ENCODE measurements at regions not wholly inside any gene's neighbourhood (a gene's known extent, or its start where the extent isn't known, plus 50 kb on each side); places are given as distances from the start of the nearest gene placed in this dataset.

DNA sequence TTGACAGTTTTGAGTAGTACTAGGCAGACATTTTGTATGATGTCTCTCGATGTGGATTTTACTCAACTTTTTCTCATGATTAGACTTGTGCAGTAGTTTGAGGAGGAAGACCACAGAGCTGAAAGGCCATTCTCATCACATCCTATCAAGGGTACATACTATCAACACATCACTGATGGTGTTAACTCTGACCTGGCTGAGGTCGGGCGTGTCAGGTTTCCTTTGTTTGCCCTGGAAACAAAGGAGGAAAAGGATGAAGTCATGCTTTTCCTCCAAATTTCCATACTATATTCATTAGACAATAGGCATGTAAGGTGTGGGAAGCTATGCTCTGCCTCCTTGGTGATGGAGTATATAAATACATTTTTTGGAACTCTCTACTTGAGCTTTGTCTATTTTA is 211.1 kb downstream of the DSEL start:
- H3K9me3 ChIP-seq (ENCODE audit: control extremely low read depth in 1 of 5, control insufficient read depth in 4 of 5, insufficient read depth in 2 of 5, low read depth in 1 of 5, low read length in 4 of 5), result peaks cover 1 to 13% (median 4%) of the 10 kb centered on the region in 5 experiments
- no peaks in the 10 kb centered on the region for H3K36me3 ChIP-seq (ENCODE audit: control insufficient read depth in 4 of 4, insufficient read depth in 4 of 4, low read length in 3 of 4)
- CTCF ChIA-PET, result no interaction called here
- H3K4me3 ChIP-seq (ENCODE audit: control insufficient read depth in 1 of 7, extremely low read depth in 1 of 7, insufficient read depth in 4 of 7, low read depth in 2 of 7, low read length in 6 of 7), result no peak overlapping the region
- no peaks in the 10 kb centered on the region for H3K27me3 ChIP-seq (replicated peaks in 2 of 5; ENCODE audit: control insufficient read depth in 4 of 5, insufficient read depth in 5 of 5, low read length in 4 of 5)
- POLR2A ChIA-PET, result no interaction called here
- no peaks in the 10 kb centered on the region for H3K4me1 ChIP-seq (ENCODE audit: control extremely low read depth in 1 of 4, control insufficient read depth in 4 of 4, insufficient read depth in 4 of 4, low read length in 3 of 4)
- no CpG with 5 or more reads among the region's 3 CpGs for WGBS (ENCODE audit: insufficient coverage)
- no peak for DNase-seq
- no peak overlapping the region for H3K27ac ChIP-seq (ENCODE audit: insufficient read depth in 1 of 2, low read depth in 1 of 2, low read length in 2 of 2, poor library complexity in 1 of 2, severe bottlenecking in 2 of 2)

- POLR2A ChIA-PET, result no interaction called here
- CTCF ChIA-PET, result no interaction called here
- WGBS (ENCODE audit: insufficient coverage), result no CpG with 5 or more reads among the region's 1 CpG
Observed at GRCh38 chr18:67302043-67302442, 214.5 kb downstream of the DSEL start.

DNA sequence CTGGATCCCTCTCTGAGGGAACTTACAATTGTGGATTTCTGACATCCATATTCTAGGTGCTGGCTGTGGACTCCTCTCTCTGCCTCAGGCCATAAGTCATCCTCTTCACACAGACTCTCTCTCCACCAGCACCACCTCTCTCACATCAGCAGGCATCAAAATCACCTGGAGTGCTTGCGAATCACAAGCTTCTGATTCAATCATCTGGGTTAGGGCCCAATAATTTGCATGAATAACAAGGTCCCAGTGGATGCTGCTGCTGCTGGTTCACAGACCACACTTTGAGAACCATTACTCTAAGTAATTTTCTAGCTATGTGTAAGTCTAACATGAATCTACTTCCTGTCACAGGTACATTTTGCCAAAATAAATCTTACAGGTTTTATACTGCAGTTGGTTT is 214.9 kb downstream of the DSEL start:
- Histone ChIP-seq H3K27ac (ENCODE audit: insufficient read depth in 1 of 2, low read depth in 1 of 2, low read length in 2 of 2, poor library complexity in 1 of 2, severe bottlenecking in 2 of 2) (no peak overlapping the region), H3K36me3 (ENCODE audit: control insufficient read depth in 4 of 4, insufficient read depth in 4 of 4, low read length in 3 of 4) (no peaks in the 10 kb centered on the region), H3K27me3 (replicated peaks in 2 of 5; ENCODE audit: control insufficient read depth in 4 of 5, insufficient read depth in 5 of 5, low read length in 4 of 5) (no peaks in the 10 kb centered on the region), H3K4me3 (ENCODE audit: control insufficient read depth in 1 of 7, extremely low read depth in 1 of 7, insufficient read depth in 4 of 7, low read depth in 2 of 7, low read length in 6 of 7) (no peak overlapping the region), H3K4me1 (ENCODE audit: control extremely low read depth in 1 of 4, control insufficient read depth in 4 of 4, insufficient read depth in 4 of 4, low read length in 3 of 4) (no peaks in the 10 kb centered on the region), H3K9me3 (ENCODE audit: control extremely low read depth in 1 of 5, control insufficient read depth in 4 of 5, insufficient read depth in 2 of 5, low read depth in 1 of 5, low read length in 4 of 5) (peaks cover 3 to 34% (median 9%) of the 10 kb centered on the region in 5 experiments)
- DNase-seq, result no peak
- WGBS (ENCODE audit: insufficient coverage), result no CpG with 5 or more reads among the region's 1 CpG
- POLR2A ChIA-PET, result no interaction called here
- CTCF ChIA-PET, result no interaction called here

More at GRCh38 chr18:67302043-67302442, 214.5 kb downstream of the DSEL start:
- Histone ChIP-seq H3K27me3 (replicated peaks in 2 of 5; ENCODE audit: control insufficient read depth in 4 of 5, insufficient read depth in 5 of 5, low read length in 4 of 5) (no peaks in the 10 kb centered on the region), H3K9me3 (ENCODE audit: control extremely low read depth in 1 of 5, control insufficient read depth in 4 of 5, insufficient read depth in 2 of 5, low read depth in 1 of 5, low read length in 4 of 5) (peaks cover 3 to 34% (median 9%) of the 10 kb centered on the region in 5 experiments), H3K4me3 (ENCODE audit: control insufficient read depth in 1 of 7, extremely low read depth in 1 of 7, insufficient read depth in 4 of 7, low read depth in 2 of 7, low read length in 6 of 7) (no peak overlapping the region), H3K36me3 (ENCODE audit: control insufficient read depth in 4 of 4, insufficient read depth in 4 of 4, low read length in 3 of 4) (no peaks in the 10 kb centered on the region), H3K27ac (ENCODE audit: insufficient read depth in 1 of 2, low read depth in 1 of 2, low read length in 2 of 2, poor library complexity in 1 of 2, severe bottlenecking in 2 of 2) (no peak overlapping the region), H3K4me1 (ENCODE audit: control extremely low read depth in 1 of 4, control insufficient read depth in 4 of 4, insufficient read depth in 4 of 4, low read length in 3 of 4) (no peaks in the 10 kb centered on the region)
- peak in 1 of 3 donors; percentile 26 for DNase-seq

DNA sequence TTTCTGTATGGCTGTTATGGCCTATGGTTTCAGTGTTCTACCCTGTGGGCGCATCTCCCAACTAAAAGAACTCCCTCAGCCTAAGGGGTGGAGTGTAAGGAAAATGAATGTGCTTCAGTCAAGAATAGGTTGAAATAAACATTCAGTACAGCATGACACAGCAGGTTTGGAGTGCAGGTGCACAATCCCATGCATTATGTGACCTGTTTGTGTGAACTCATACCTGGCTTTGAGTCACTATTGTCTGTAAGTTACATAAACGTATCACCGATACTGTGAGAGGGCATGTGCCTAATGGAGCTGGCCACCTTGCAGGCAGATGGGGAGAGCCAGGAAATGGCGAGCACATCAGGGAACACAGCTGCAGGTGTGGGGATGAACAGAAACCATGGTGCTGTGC is 216.0 kb downstream of the DSEL start:
- Histone ChIP-seq H3K9me3 (ENCODE audit: control extremely low read depth in 1 of 5, control insufficient read depth in 4 of 5, insufficient read depth in 2 of 5, low read depth in 1 of 5, low read length in 4 of 5) (peaks cover 3 to 34% (median 9%) of the 10 kb centered on the region in 5 experiments), H3K4me3 (ENCODE audit: control insufficient read depth in 1 of 7, extremely low read depth in 1 of 7, insufficient read depth in 4 of 7, low read depth in 2 of 7, low read length in 6 of 7) (no peak overlapping the region), H3K27me3 (replicated peaks in 2 of 5; ENCODE audit: control insufficient read depth in 4 of 5, insufficient read depth in 5 of 5, low read length in 4 of 5) (no peaks in the 10 kb centered on the region), H3K36me3 (ENCODE audit: control insufficient read depth in 4 of 4, insufficient read depth in 4 of 4, low read length in 3 of 4) (no peaks in the 10 kb centered on the region), H3K27ac (ENCODE audit: insufficient read depth in 1 of 2, low read depth in 1 of 2, low read length in 2 of 2, poor library complexity in 1 of 2, severe bottlenecking in 2 of 2) (no peak overlapping the region), H3K4me1 (ENCODE audit: control extremely low read depth in 1 of 4, control insufficient read depth in 4 of 4, insufficient read depth in 4 of 4, low read length in 3 of 4) (no peaks in the 10 kb centered on the region)
- 97% methylated on average over 3 of the region's 4 CpGs for WGBS (ENCODE audit: insufficient coverage)
- peak; percentile 36 to 75 (median 69) for DNase-seq
- ChIA-PET CTCF (no interaction called here), POLR2A (no interaction called here)

DNA sequence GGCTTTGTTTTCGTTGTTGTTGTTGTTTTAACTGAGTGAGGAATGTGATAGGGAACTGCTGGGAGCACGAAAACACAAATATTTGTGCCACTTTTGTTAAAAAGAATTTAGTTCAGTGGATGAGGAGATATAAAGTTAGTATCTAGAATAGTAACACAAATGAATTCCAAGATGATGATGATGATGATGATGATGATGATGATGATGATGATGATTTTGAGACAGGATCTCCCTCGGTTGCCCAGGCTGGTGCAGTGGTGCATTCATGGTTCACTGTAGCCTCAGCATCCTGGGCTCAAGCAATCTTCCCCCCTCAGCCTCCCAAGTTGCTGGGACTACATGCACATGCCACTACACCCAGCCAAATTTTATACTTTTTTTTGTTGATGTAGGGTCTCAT is 223.7 kb downstream of the DSEL start:
- Histone ChIP-seq H3K36me3 (ENCODE audit: control insufficient read depth in 4 of 4, insufficient read depth in 4 of 4, low read length in 3 of 4) (no peaks in the 10 kb centered on the region), H3K27me3 (replicated peaks in 2 of 5; ENCODE audit: control insufficient read depth in 4 of 5, insufficient read depth in 5 of 5, low read length in 4 of 5) (peaks cover 0 to 2% (median 0%) of the 10 kb centered on the region in 5 experiments), H3K27ac (ENCODE audit: insufficient read depth in 1 of 2, low read depth in 1 of 2, low read length in 2 of 2, poor library complexity in 1 of 2, severe bottlenecking in 2 of 2) (no peak overlapping the region), H3K4me3 (ENCODE audit: control insufficient read depth in 1 of 7, extremely low read depth in 1 of 7, insufficient read depth in 4 of 7, low read depth in 2 of 7, low read length in 6 of 7) (no peak overlapping the region), H3K9me3 (ENCODE audit: control extremely low read depth in 1 of 5, control insufficient read depth in 4 of 5, insufficient read depth in 2 of 5, low read depth in 1 of 5, low read length in 4 of 5) (no peaks in the 10 kb centered on the region), H3K4me1 (ENCODE audit: control extremely low read depth in 1 of 4, control insufficient read depth in 4 of 4, insufficient read depth in 4 of 4, low read length in 3 of 4) (no peaks in the 10 kb centered on the region)
- ChIA-PET CTCF (no interaction called here), POLR2A (no interaction called here)
- no peak for DNase-seq
- WGBS (ENCODE audit: insufficient coverage), result no CpG with 5 or more reads among the region's 3 CpGs

- POLR2A ChIA-PET, result no interaction called here
- no peak overlapping the region for H3K27ac ChIP-seq (ENCODE audit: insufficient read depth in 1 of 2, low read depth in 1 of 2, low read length in 2 of 2, poor library complexity in 1 of 2, severe bottlenecking in 2 of 2)
- no peaks in the 10 kb centered on the region for H3K9me3 ChIP-seq (ENCODE audit: control extremely low read depth in 1 of 5, control insufficient read depth in 4 of 5, insufficient read depth in 2 of 5, low read depth in 1 of 5, low read length in 4 of 5)
- 83% methylated on average over 3 of the region's 4 CpGs for WGBS (ENCODE audit: insufficient coverage)
- no peak overlapping the region for H3K4me3 ChIP-seq (ENCODE audit: control insufficient read depth in 1 of 7, extremely low read depth in 1 of 7, insufficient read depth in 4 of 7, low read depth in 2 of 7, low read length in 6 of 7)
- H3K27me3 ChIP-seq (replicated peaks in 2 of 5; ENCODE audit: control insufficient read depth in 4 of 5, insufficient read depth in 5 of 5, low read length in 4 of 5), result peaks cover 0 to 15% (median 2%) of the 10 kb centered on the region in 5 experiments
- no peak for DNase-seq
- CTCF ChIA-PET, result no interaction called here
- no peaks in the 10 kb centered on the region for H3K36me3 ChIP-seq (ENCODE audit: control insufficient read depth in 4 of 4, insufficient read depth in 4 of 4, low read length in 3 of 4)
- H3K4me1 ChIP-seq (ENCODE audit: control extremely low read depth in 1 of 4, control insufficient read depth in 4 of 4, insufficient read depth in 4 of 4, low read length in 3 of 4), result no peaks in the 10 kb centered on the region
Observed at GRCh38 chr18:67290421-67290820, 226.1 kb downstream of the DSEL start.

DNA sequence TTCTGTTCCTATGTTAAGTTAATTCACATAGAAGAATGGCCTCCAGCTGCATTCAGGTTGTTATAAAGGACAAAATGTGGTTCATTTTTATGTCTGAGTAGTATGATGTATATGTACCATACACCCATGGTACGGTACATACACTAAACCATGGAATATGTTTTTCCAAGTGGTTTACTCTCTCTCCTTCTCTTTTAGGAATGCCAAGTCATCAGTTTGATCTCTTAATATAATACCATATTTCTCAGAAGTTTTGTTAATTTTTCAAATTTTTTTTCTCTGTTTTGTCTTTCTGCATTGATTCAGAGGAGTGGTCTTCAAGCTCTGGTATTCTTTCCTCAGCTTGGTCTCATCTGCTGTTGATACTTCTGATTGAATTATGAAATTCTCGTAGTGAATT is 230.9 kb downstream of the DSEL start:
- no peak for DNase-seq
- H3K9me3 ChIP-seq (ENCODE audit: control extremely low read depth in 1 of 5, control insufficient read depth in 4 of 5, insufficient read depth in 2 of 5, low read depth in 1 of 5, low read length in 4 of 5), result no peaks in the 10 kb centered on the region
- no peak overlapping the region for H3K4me3 ChIP-seq (ENCODE audit: control insufficient read depth in 1 of 7, extremely low read depth in 1 of 7, insufficient read depth in 4 of 7, low read depth in 2 of 7, low read length in 6 of 7)
- POLR2A ChIA-PET, result no interaction called here
- no peaks in the 10 kb centered on the region for H3K36me3 ChIP-seq (ENCODE audit: control insufficient read depth in 4 of 4, insufficient read depth in 4 of 4, low read length in 3 of 4)
- WGBS (ENCODE audit: insufficient coverage), result no CpG with 5 or more reads among the region's 2 CpGs
- no peak overlapping the region for H3K27ac ChIP-seq (ENCODE audit: insufficient read depth in 1 of 2, low read depth in 1 of 2, low read length in 2 of 2, poor library complexity in 1 of 2, severe bottlenecking in 2 of 2)
- CTCF ChIA-PET, result interaction anchor here (0.6 kb wide), 1 partner anchor 15 kb away, joined by 3 read pairs; no protein-coding TSS in a partner anchor
- no peaks in the 10 kb centered on the region for H3K4me1 ChIP-seq (ENCODE audit: control extremely low read depth in 1 of 4, control insufficient read depth in 4 of 4, insufficient read depth in 4 of 4, low read length in 3 of 4)
- peaks cover 0 to 32% (median 6%) of the 10 kb centered on the region in 5 experiments for H3K27me3 ChIP-seq (replicated peaks in 2 of 5; ENCODE audit: control insufficient read depth in 4 of 5, insufficient read depth in 5 of 5, low read length in 4 of 5)
